ENCODE measurements at regions not wholly inside any gene's neighbourhood (a gene's known extent, or its start where the extent isn't known, plus 50 kb on each side); places are given as distances from the start of the nearest gene placed in this dataset.

DNA sequence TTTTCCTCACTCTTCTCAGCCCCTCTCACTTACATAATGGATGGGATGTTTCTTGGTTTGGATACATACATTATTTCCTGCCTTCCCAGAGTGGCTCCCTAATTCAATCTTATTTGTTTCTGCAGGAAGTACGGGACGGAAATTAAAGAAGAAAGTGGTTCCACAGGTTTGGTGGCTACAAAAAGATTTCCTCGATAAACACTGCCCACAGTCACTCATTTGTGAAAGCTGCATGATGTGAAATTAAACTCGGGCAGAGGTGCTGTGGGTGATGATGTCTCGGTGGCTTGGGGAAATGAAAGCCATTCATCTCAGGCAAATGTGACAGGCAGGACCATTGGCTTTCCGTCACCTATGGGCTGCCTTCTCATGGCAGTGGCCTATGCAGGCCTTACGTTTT is 119.5 kb upstream of the KCNG1 start:
- H3K9me3 Mint-ChIP-seq: peaks cover 4% of the 10 kb centered on the region
- no peaks in the 10 kb centered on the region for H3K4me1 Mint-ChIP-seq (ENCODE audit: low read depth)

GRCh38 chr20:51140671-51141070 is 117.8 kb upstream of the KCNG1 start:
- Mint-ChIP-seq H3K27me3 (ENCODE audit: low read depth) (peaks cover 14% of the 10 kb centered on the region), H3K36me3 (ENCODE audit: low read depth) (no peaks in the 10 kb centered on the region), H3K4me1 (ENCODE audit: low read depth) (no peaks in the 10 kb centered on the region), H3K9me3 (no peaks in the 10 kb centered on the region), H3K4me3 (no peak overlapping the region), H3K27ac (no peak overlapping the region)

More for the DNA sequence above, 119.5 kb upstream of the KCNG1 start:
- Mint-ChIP-seq H3K27me3 (ENCODE audit: low read depth) (peaks cover 21% of the 10 kb centered on the region), H3K4me3 (no peak overlapping the region), H3K27ac (no peak overlapping the region), H3K36me3 (ENCODE audit: low read depth) (no peaks in the 10 kb centered on the region)

DNA sequence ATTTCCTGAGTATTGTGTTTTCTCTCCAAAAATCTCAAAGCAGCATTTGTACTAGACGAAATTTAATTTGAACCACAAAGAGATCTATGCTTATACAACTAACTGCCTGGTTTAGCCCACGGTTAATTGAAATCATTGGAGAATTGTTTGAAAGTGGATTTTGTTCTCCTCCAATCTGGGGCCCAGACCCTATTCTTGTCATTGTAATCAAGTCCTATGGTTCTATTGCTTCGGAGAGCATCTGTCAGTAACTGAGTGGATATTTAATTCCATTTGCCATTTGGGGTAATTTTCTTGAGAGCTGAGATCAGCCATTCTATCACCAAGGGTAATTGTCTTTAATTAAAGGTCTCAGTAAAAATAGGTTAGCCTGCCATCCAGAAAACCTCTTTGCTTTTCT is 117.0 kb upstream of the KCNG1 start:
- H3K4me3 Mint-ChIP-seq: no peak overlapping the region
- H3K4me1 Mint-ChIP-seq (ENCODE audit: low read depth): no peaks in the 10 kb centered on the region
- H3K27me3 Mint-ChIP-seq (ENCODE audit: low read depth): peaks cover 12% of the 10 kb centered on the region
- no peaks in the 10 kb centered on the region for H3K9me3 Mint-ChIP-seq
- H3K36me3 Mint-ChIP-seq (ENCODE audit: low read depth): no peaks in the 10 kb centered on the region
- H3K27ac Mint-ChIP-seq: no peak overlapping the region

DNA sequence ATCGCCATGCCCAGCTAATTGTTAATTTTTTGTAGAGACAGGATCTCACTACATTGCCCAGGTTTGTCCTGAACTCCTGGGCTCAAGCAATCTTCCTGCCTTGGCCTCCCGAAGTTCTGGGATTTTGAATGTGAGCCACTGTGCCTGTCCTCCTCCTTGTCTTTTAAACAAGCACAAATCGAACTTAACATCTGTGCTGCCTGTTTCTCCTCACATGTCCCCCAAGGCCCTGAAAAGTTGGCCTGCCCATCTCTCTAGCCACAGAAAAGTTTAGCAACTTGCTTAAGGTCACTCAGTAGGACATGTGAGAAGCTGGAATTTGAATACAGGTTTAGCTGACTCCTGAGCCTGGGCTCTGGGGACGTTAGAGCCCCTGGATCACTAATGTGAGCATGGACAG is 115.7 kb upstream of the KCNG1 start:
- no peaks in the 10 kb centered on the region for H3K9me3 Mint-ChIP-seq
- H3K36me3 Mint-ChIP-seq (ENCODE audit: low read depth): no peaks in the 10 kb centered on the region

GRCh38 chr20:51137461-51137860 is 114.6 kb upstream of the KCNG1 start:
- no peaks in the 10 kb centered on the region for H3K36me3 Mint-ChIP-seq (ENCODE audit: low read depth)
- H3K27ac Mint-ChIP-seq: no peak overlapping the region
- H3K4me1 Mint-ChIP-seq (ENCODE audit: low read depth): no peaks in the 10 kb centered on the region
- no peak overlapping the region for H3K4me3 Mint-ChIP-seq
- no peaks in the 10 kb centered on the region for H3K9me3 Mint-ChIP-seq
- H3K27me3 Mint-ChIP-seq (ENCODE audit: low read depth): peaks cover 10% of the 10 kb centered on the region

More for the DNA sequence above, 115.7 kb upstream of the KCNG1 start:
- no peak overlapping the region for H3K27ac Mint-ChIP-seq
- H3K4me3 Mint-ChIP-seq: no peak overlapping the region
- H3K4me1 Mint-ChIP-seq (ENCODE audit: low read depth): no peaks in the 10 kb centered on the region
- H3K27me3 Mint-ChIP-seq (ENCODE audit: low read depth): peaks cover 12% of the 10 kb centered on the region

DNA sequence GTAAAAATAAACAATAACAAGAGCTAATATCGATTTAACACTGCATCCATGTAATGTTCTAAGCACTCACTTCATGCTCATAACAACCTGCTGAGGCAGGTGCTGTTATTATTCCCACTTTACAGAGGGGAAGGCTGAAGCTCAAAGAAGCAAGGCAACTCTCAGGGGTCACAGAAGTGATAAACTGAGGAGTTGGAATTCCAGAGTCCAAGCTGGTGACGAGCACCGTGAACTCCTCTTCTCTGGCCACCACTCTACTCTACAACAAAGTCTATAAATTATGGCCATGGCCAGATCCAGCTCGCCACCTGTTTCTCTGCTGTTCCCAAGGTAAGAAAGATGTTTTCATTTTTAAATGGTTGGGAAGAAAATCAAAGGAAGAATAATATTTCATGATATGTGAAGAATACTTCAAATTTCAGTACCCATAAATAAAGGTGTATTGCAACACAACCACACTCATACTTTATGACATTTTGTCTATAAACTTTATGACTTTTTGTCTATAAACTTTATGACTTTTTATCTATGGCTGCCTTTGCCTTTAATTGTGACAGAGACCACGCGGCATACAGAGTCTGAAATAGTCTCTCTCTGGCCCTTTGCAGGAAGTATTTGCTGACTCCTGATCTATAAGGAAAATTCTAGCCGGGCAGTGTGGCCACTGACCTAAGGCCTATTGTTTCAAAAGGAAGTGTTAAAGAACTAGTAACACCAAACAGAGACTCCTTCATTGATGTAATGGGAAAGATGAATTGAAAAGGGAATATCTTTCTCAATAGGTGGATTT is 113.2 kb upstream of the KCNG1 start:
- Mint-ChIP-seq H3K36me3 (ENCODE audit: low read depth) (no peaks in the 10 kb centered on the region), H3K27ac (no peak overlapping the region)

DNA sequence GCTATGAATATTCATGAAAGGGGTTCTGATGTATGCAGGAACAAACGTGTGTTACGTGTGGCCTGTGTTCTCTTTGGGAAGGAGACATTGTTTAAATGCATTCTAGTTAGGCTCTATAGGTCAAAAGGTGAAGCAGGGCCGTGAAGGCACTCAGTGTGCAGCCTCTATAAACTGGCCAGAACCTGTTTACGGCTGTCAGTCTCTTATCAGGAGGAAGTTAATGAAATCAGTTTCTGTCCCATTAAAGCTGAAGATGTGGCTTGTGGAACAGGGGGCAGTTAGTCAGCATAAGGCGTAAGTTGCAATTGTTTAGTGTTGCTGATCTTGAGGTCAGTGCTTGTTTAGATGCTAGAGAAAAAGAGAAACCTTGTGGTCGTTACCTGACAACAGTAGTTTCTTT is 111.5 kb upstream of the KCNG1 start:
- H3K4me1 Mint-ChIP-seq (ENCODE audit: low read depth): no peaks in the 10 kb centered on the region
- H3K9me3 Mint-ChIP-seq: no peaks in the 10 kb centered on the region
- no peak overlapping the region for H3K4me3 Mint-ChIP-seq
- H3K27ac Mint-ChIP-seq: no peak overlapping the region
- H3K27me3 Mint-ChIP-seq (ENCODE audit: low read depth): peaks cover 8% of the 10 kb centered on the region
- H3K36me3 Mint-ChIP-seq (ENCODE audit: low read depth): no peaks in the 10 kb centered on the region

More for the DNA sequence above, 113.2 kb upstream of the KCNG1 start:
- Mint-ChIP-seq H3K27me3 (ENCODE audit: low read depth) (peaks cover 8% of the 10 kb centered on the region), H3K9me3 (no peaks in the 10 kb centered on the region), H3K4me1 (ENCODE audit: low read depth) (no peaks in the 10 kb centered on the region), H3K4me3 (no peak overlapping the region)

DNA sequence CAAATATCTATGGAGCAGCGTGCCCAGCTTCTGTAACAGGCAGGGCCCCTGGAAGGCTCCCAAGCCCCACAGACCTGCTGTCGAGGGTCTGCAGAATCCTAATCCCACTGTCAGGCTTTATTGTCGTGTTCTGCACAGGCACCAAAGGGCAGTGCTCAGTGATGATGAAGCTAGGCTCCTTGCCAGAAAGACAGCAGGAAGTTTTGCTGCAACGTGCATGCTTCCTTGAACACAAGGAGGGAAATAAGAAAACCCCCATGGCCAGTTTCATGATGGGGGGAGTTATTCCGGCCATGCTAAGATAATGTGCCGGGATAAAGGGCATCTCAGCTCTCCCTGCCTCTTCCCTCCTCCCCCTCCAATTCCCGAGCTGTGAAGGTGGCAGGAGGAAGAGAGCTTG is 109.4 kb upstream of the KCNG1 start:
- Mint-ChIP-seq H3K4me1 (ENCODE audit: low read depth) (peaks cover 11% of the 10 kb centered on the region), H3K9me3 (no peaks in the 10 kb centered on the region), H3K4me3 (no peak overlapping the region), H3K27ac (no peak overlapping the region), H3K36me3 (ENCODE audit: low read depth) (no peaks in the 10 kb centered on the region), H3K27me3 (ENCODE audit: low read depth) (no peaks in the 10 kb centered on the region)

DNA sequence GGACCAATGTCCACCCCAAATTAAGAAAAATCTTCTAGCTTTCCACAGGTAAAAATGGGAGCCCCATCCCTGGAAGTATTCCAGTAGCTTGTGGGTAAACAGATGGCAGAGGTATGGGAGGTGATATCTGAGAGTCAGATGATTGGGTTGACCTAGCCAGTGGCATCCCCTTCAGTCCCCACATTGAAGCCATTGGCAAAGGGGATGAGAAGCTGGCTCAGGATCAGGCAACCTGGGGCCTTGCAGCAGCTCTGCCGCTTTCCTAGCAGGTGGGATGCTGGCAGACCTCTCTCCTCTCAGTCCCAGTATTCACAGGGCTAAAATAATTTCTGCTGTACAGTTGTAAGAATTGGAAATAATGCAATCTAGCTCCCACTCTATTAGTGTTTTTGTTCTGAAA is 108.9 kb upstream of the KCNG1 start:
- no peak overlapping the region for H3K4me3 Mint-ChIP-seq
- no peak overlapping the region for H3K27ac Mint-ChIP-seq
- H3K4me1 Mint-ChIP-seq (ENCODE audit: low read depth): peaks cover 11% of the 10 kb centered on the region
- peaks cover 2% of the 10 kb centered on the region for H3K27me3 Mint-ChIP-seq (ENCODE audit: low read depth)
- H3K36me3 Mint-ChIP-seq (ENCODE audit: low read depth): no peaks in the 10 kb centered on the region
- no peaks in the 10 kb centered on the region for H3K9me3 Mint-ChIP-seq

GRCh38 chr20:51129147-51129776 is 106.4 kb upstream of the KCNG1 start:
- Mint-ChIP-seq H3K9me3 (no peaks in the 10 kb centered on the region), H3K27ac (no peak overlapping the region), H3K4me3 (no peak overlapping the region), H3K4me1 (ENCODE audit: low read depth) (peaks cover 11% of the 10 kb centered on the region), H3K27me3 (ENCODE audit: low read depth) (peaks cover 16% of the 10 kb centered on the region), H3K36me3 (ENCODE audit: low read depth) (no peaks in the 10 kb centered on the region)

- H3K27ac Mint-ChIP-seq: no peak overlapping the region
- no peaks in the 10 kb centered on the region for H3K9me3 Mint-ChIP-seq
- no peak overlapping the region for H3K4me3 Mint-ChIP-seq
- no peaks in the 10 kb centered on the region for H3K36me3 Mint-ChIP-seq (ENCODE audit: low read depth)
- peaks cover 18% of the 10 kb centered on the region for H3K27me3 Mint-ChIP-seq (ENCODE audit: low read depth)
- H3K4me1 Mint-ChIP-seq (ENCODE audit: low read depth): peaks cover 11% of the 10 kb centered on the region
These were observed 105.3 kb upstream of the KCNG1 start for GRCh38 chr20:51128198-51128597.

DNA sequence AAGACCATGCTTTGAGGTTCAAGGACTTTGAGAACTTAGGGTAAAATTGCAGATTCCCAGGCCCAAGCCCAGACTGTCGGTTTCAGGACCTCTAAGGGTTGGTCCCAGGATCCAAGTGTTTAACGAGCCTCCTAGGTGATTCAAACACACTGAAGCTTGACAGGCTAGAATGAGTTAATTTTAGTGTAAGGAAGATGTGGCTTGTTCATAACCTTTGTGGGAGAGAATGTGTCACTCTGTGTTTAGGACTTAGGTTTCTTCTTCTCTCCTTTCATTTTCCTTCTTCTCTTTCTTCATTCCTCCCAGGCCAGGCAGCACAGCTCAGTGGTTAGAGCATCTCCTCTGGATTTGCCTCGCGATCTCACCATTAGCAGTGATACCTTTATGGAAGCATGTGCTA is 104.8 kb upstream of the KCNG1 start:
- peaks cover 23% of the 10 kb centered on the region for H3K27me3 Mint-ChIP-seq (ENCODE audit: low read depth)
- no peaks in the 10 kb centered on the region for H3K9me3 Mint-ChIP-seq
- no peaks in the 10 kb centered on the region for H3K36me3 Mint-ChIP-seq (ENCODE audit: low read depth)
- peaks cover 12% of the 10 kb centered on the region for H3K4me1 Mint-ChIP-seq (ENCODE audit: low read depth)
- H3K27ac Mint-ChIP-seq: no peak overlapping the region
- H3K4me3 Mint-ChIP-seq: no peak overlapping the region

- H3K36me3 Mint-ChIP-seq (ENCODE audit: low read depth): no peaks in the 10 kb centered on the region
- H3K4me1 Mint-ChIP-seq (ENCODE audit: low read depth): peaks cover 15% of the 10 kb centered on the region
- no peak overlapping the region for H3K4me3 Mint-ChIP-seq
- H3K27me3 Mint-ChIP-seq (ENCODE audit: low read depth): peaks cover 33% of the 10 kb centered on the region
- H3K9me3 Mint-ChIP-seq: no peaks in the 10 kb centered on the region
- no peak overlapping the region for H3K27ac Mint-ChIP-seq
These were observed 103.4 kb upstream of the KCNG1 start for GRCh38 chr20:51126337-51126736.

- no peak overlapping the region for H3K4me3 Mint-ChIP-seq
- H3K9me3 Mint-ChIP-seq: no peaks in the 10 kb centered on the region
- H3K27ac Mint-ChIP-seq: no peak overlapping the region
- peaks cover 15% of the 10 kb centered on the region for H3K4me1 Mint-ChIP-seq (ENCODE audit: low read depth)
- H3K27me3 Mint-ChIP-seq (ENCODE audit: low read depth): peaks cover 36% of the 10 kb centered on the region
- H3K36me3 Mint-ChIP-seq (ENCODE audit: low read depth): no peaks in the 10 kb centered on the region
These were observed 102.9 kb upstream of the KCNG1 start for GRCh38 chr20:51125780-51126179.

GRCh38 chr20:51125105-51125504 is 102.2 kb upstream of the KCNG1 start:
- H3K4me1 Mint-ChIP-seq (ENCODE audit: low read depth): peaks cover 15% of the 10 kb centered on the region
- H3K27ac Mint-ChIP-seq: no peak overlapping the region
- H3K27me3 Mint-ChIP-seq (ENCODE audit: low read depth): peaks cover 38% of the 10 kb centered on the region
- no peaks in the 10 kb centered on the region for H3K36me3 Mint-ChIP-seq (ENCODE audit: low read depth)
- H3K4me3 Mint-ChIP-seq: no peak overlapping the region
- H3K9me3 Mint-ChIP-seq: no peaks in the 10 kb centered on the region

Measured in T-helper 1 cell treated with Interleukin-12 subunit alpha and Interleukin-12 subunit beta and Interleukin-4 antibody, amounts not matched to agents 30 μg/mL and 1 μg/mL, for 36 hours (primary cell).